Memory B cell (primary cell): ENCODE measurements at regions not wholly inside any gene's neighbourhood (a gene's known extent, or its start where the extent isn't known, plus 50 kb on each side); places are given as distances from the start of the nearest gene placed in this dataset.

Source experiments
- ATAC-seq: fragments of 150-1000 bp; cut with Tn5 transposase; 2 replicates; pipeline ENCODE4 v1.10.0; 2021; ENCODE audit warnings: low read depth, mild to moderate bottlenecking, moderate library complexity
- DNase-seq, 2 donors: peaks; one replicate each; pipeline ENCODE4 v3.0.0; 2022; ENCODE audit warnings: low spot score in 2 of 2
- H3K27ac Mint-ChIP-seq: one replicate; pipeline ENCODE4 v1.8.0; 2022; ENCODE audit warnings: mild to moderate bottlenecking, moderate library complexity, mixed read lengths
- H3K27me3 Mint-ChIP-seq: one replicate; pipeline ENCODE4 v1.8.0; 2022; ENCODE audit warnings: mixed read lengths
- H3K36me3 Mint-ChIP-seq: one replicate; pipeline ENCODE4 v1.8.0; 2022; ENCODE audit warnings: mild to moderate bottlenecking, mixed read lengths
- H3K4me1 Mint-ChIP-seq: one replicate; pipeline ENCODE4 v1.8.0; 2022; ENCODE audit warnings: mixed read lengths
- H3K4me3 Mint-ChIP-seq: one replicate; pipeline ENCODE4 v1.8.0; 2022; ENCODE audit warnings: mild to moderate bottlenecking, moderate library complexity, mixed read lengths
- H3K9me3 Mint-ChIP-seq: one replicate; pipeline ENCODE4 v1.8.0; 2022; ENCODE audit warnings: mixed read lengths

DNA sequence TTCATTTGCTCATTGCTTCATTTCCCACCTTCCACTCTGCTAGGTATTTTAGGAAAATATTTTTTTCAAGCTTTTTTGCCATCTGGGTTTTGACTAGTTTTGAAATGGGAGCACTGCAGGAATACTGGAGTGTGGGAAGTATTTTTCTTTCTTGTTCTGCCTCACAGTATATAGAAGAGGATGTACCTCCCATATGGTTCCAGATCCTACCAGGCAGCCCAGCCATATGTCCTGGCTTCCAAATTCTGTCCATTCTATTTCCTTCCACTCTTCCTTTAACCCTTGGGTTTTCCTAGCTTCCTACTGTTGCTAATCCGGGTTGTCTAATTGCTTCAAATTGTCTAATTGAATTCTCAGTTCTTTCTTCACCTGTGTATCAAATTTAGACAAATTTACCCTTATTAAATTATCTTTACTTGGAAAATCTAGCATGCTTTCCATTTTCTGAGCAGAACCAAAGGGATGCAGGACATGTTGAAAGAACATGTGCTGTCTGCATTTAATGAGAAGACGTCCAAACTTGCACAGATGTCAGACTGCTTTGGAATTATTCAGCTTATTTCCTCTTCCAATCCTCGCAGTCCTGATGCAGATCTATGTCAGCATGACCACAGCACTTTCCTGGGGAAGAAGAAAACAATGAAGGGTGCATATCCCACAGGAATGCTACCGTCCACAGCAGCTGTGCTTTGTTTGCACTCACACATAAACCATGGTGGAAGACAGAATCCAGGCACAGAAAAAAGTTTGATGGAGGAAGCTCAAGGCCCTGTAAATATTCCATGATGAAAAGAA is 1273.9 kb upstream of the MAP3K7 start:
- H3K27me3 Mint-ChIP-seq, result no peaks in the 10 kb centered on the region
- peaks cover 4% of the 10 kb centered on the region for H3K9me3 Mint-ChIP-seq
- H3K4me1 Mint-ChIP-seq, result no peaks in the 10 kb centered on the region
- no peak overlapping the region for H3K27ac Mint-ChIP-seq
- H3K4me3 Mint-ChIP-seq, result no peak overlapping the region
- no peaks in the 10 kb centered on the region for H3K36me3 Mint-ChIP-seq
- no peak for ATAC-seq
- DNase-seq, result no peak

- Mint-ChIP-seq H3K36me3 (no peaks in the 10 kb centered on the region), H3K9me3 (peaks cover 2% of the 10 kb centered on the region)
- no peak for ATAC-seq
These were observed 1265.4 kb upstream of the MAP3K7 start for GRCh38 chr6:91852252-91852651.

DNA sequence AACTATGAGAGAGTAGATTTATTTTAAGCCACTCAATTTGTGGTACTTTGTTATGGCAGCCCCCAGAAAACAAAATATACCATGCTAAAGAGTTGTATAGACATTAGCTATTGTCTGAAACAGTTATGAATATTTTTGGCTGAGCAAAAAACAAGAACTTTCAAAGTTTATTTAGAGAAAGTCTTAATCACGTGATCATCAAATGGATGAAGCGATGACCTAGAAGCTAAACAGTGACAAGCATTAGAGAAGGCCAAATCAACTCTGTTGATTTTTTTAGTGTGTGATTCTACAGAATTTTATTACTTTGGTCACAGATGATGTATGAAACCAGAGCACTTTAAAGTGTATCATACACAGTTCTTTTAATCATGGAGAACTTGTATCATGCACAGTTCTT is 1247.9 kb upstream of the MAP3K7 start:
- DNase-seq (no peak), ATAC-seq (no peak)
- H3K36me3 Mint-ChIP-seq, result no peaks in the 10 kb centered on the region
- no peak overlapping the region for H3K4me3 Mint-ChIP-seq
- no peaks in the 10 kb centered on the region for H3K27me3 Mint-ChIP-seq
- no peaks in the 10 kb centered on the region for H3K4me1 Mint-ChIP-seq
- H3K27ac Mint-ChIP-seq, result no peak overlapping the region
- H3K9me3 Mint-ChIP-seq, result peaks cover 2% of the 10 kb centered on the region

More at GRCh38 chr6:91852252-91852651, 1265.4 kb upstream of the MAP3K7 start:
- no peak for DNase-seq
- Mint-ChIP-seq H3K27me3 (no peaks in the 10 kb centered on the region), H3K4me3 (no peak overlapping the region), H3K27ac (no peak overlapping the region), H3K4me1 (no peaks in the 10 kb centered on the region)

- no peaks in the 10 kb centered on the region for H3K36me3 Mint-ChIP-seq
- H3K27me3 Mint-ChIP-seq, result no peaks in the 10 kb centered on the region
- H3K9me3 Mint-ChIP-seq, result peaks cover 2% of the 10 kb centered on the region
- no peak for DNase-seq
- H3K27ac Mint-ChIP-seq, result no peak overlapping the region
- no peak overlapping the region for H3K4me3 Mint-ChIP-seq
- no peak for ATAC-seq
- H3K4me1 Mint-ChIP-seq, result no peaks in the 10 kb centered on the region
These were observed 1240.3 kb upstream of the MAP3K7 start for GRCh38 chr6:91827151-91827550.

GRCh38 chr6:91826128-91826527 is 1239.3 kb upstream of the MAP3K7 start:
- Mint-ChIP-seq H3K4me3 (no peak overlapping the region), H3K4me1 (no peaks in the 10 kb centered on the region), H3K9me3 (peaks cover 3% of the 10 kb centered on the region), H3K27me3 (no peaks in the 10 kb centered on the region), H3K27ac (no peak overlapping the region), H3K36me3 (no peaks in the 10 kb centered on the region)
- ATAC-seq (no peak), DNase-seq (no peak)

DNA sequence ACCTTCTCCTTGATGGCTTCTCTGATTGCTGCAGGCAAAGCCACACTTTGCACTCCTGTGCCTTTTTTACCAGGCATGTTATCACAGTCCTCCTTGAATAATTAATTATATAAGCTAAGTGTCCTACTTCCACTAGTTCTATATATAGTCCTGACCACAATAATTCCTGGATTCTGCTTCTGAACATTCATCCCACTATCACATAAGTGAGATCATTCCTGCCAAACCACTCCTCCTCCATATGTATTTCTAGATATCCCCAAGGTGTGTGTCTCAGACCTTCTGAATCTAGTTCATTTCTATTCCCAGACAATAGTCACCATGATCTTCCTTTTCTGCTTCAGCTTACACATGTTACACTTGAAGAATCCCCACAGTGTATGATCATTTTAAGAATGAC is 1237.5 kb upstream of the MAP3K7 start:
- DNase-seq (no peak), ATAC-seq (no peak)
- Mint-ChIP-seq H3K27ac (no peak overlapping the region), H3K4me1 (no peaks in the 10 kb centered on the region), H3K36me3 (no peaks in the 10 kb centered on the region), H3K27me3 (no peaks in the 10 kb centered on the region), H3K4me3 (no peak overlapping the region), H3K9me3 (peaks cover 3% of the 10 kb centered on the region)

DNA sequence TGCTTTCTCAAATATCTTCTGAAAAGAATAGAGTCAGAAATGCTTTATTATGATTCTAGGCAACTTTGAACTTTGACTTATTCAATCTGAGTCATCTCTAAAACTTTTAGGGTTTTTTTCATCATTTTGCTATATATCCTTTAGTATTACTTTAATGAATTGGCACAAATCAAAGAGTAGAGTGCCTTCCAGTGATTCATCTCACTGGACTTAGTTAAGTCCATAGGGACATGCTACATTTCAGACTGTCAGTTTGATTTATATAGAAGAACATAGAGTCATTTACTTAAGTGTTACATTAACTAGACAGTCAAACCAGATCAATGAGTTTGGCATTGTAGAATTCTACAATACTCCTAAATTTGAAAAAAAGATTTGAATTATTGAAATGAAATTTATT is 1235.7 kb upstream of the MAP3K7 start:
- ATAC-seq (no peak), DNase-seq (no peak)
- H3K9me3 Mint-ChIP-seq, result peaks cover 3% of the 10 kb centered on the region
- H3K27ac Mint-ChIP-seq, result no peak overlapping the region
- no peaks in the 10 kb centered on the region for H3K4me1 Mint-ChIP-seq
- no peaks in the 10 kb centered on the region for H3K36me3 Mint-ChIP-seq
- no peaks in the 10 kb centered on the region for H3K27me3 Mint-ChIP-seq
- H3K4me3 Mint-ChIP-seq, result no peak overlapping the region

GRCh38 chr6:91816335-91816734 is 1229.5 kb upstream of the MAP3K7 start:
- Mint-ChIP-seq H3K27ac (no peak overlapping the region), H3K4me1 (no peaks in the 10 kb centered on the region), H3K9me3 (peaks cover 2% of the 10 kb centered on the region), H3K27me3 (no peaks in the 10 kb centered on the region), H3K4me3 (no peak overlapping the region), H3K36me3 (no peaks in the 10 kb centered on the region)
- DNase-seq (no peak), ATAC-seq (no peak)

DNA sequence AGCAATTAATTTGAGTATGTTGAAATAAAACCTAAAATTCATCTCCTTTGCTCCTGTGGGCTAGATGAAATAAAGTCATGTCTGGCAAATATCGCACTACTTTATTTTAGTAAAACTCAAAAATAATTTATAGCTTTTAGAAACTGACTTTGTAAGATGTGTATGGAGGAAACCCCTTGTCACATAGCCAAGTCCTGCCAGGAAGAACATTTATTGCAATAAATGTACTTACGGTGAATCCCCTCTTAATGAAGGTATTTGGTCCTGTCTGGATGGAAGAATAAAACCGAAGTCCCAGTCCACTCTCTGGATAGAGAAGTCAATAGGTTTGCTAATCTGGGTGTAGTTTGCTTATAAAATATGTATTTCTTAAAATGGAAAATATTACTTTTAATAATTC is 1226.8 kb upstream of the MAP3K7 start:
- DNase-seq (no peak), ATAC-seq (no peak)
- Mint-ChIP-seq H3K4me3 (no peak overlapping the region), H3K27me3 (no peaks in the 10 kb centered on the region), H3K27ac (no peak overlapping the region), H3K36me3 (no peaks in the 10 kb centered on the region), H3K4me1 (no peaks in the 10 kb centered on the region), H3K9me3 (peaks cover 2% of the 10 kb centered on the region)

DNA sequence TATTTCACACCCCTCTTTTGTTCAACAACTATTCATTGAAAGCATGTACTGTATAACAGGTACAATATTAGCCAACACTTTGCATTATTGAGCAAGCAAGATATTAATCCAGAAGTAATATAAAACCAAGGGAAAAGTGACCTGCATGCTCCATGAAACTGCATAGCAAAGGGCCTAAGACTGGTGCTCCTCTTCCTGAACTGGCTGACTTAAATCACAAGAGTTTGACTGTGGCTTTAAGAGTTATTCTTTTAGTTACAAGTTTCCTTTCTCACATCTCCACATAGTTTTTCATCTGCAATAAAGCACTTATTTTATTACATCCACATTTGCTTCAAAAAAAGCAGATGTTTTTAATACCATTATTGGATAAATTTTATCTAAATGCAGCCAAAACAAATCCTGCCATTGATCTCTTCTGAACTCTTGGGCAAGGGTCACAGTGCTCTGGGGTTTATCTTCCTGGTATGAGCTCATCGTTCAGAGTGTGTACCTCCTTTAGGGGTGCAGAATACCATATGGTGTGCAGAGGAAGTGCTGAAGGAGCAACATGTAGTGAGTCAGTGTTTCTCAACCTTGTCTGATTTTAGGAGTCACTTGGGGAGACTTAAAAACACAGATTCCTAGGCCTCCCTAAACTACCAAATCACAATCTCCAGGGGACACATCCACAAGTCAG is 1225.9 kb upstream of the MAP3K7 start:
- Mint-ChIP-seq H3K27ac (no peak overlapping the region), H3K4me3 (no peak overlapping the region), H3K36me3 (no peaks in the 10 kb centered on the region), H3K27me3 (no peaks in the 10 kb centered on the region), H3K4me1 (no peaks in the 10 kb centered on the region), H3K9me3 (peaks cover 2% of the 10 kb centered on the region)
- DNase-seq (no peak), ATAC-seq (no peak)

- no peak for ATAC-seq
- peaks cover 4% of the 10 kb centered on the region for H3K9me3 Mint-ChIP-seq
- no peak overlapping the region for H3K27ac Mint-ChIP-seq
- no peaks in the 10 kb centered on the region for H3K36me3 Mint-ChIP-seq
- DNase-seq, result no peak
- H3K27me3 Mint-ChIP-seq, result no peaks in the 10 kb centered on the region
- H3K4me3 Mint-ChIP-seq, result no peak overlapping the region
- H3K4me1 Mint-ChIP-seq, result no peaks in the 10 kb centered on the region
These were observed 1218.1 kb upstream of the MAP3K7 start for GRCh38 chr6:91804981-91805380.

DNA sequence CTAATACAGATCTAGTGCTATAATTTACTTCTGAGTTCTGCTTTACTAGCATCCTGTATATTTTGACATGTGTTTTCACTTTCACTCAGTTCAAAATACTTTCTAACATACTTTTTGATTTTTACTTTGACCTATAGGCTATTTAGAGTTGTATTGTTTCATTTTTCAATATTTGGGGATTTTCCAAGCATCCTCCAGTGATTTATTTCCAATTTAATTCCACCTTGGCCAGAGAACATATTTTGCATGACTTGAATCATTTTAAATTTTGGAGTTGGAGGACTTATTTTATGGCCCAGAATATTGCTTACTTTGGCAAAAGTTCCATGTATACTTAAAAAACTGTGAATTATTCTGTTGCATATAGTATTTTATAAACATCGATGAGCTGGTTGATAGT is 1215.6 kb upstream of the MAP3K7 start:
- Mint-ChIP-seq H3K9me3 (peaks cover 4% of the 10 kb centered on the region), H3K27me3 (no peaks in the 10 kb centered on the region), H3K4me3 (no peak overlapping the region), H3K36me3 (no peaks in the 10 kb centered on the region), H3K4me1 (no peaks in the 10 kb centered on the region), H3K27ac (no peak overlapping the region)
- no peak for ATAC-seq
- DNase-seq, result no peak

- Mint-ChIP-seq H3K27ac (no peak overlapping the region), H3K4me1 (no peaks in the 10 kb centered on the region), H3K27me3 (no peaks in the 10 kb centered on the region), H3K36me3 (no peaks in the 10 kb centered on the region), H3K4me3 (no peak overlapping the region), H3K9me3 (no peaks in the 10 kb centered on the region)
- no peak for DNase-seq
- ATAC-seq, result no peak
These were observed 1209.7 kb upstream of the MAP3K7 start for GRCh38 chr6:91796603-91797002.

DNA sequence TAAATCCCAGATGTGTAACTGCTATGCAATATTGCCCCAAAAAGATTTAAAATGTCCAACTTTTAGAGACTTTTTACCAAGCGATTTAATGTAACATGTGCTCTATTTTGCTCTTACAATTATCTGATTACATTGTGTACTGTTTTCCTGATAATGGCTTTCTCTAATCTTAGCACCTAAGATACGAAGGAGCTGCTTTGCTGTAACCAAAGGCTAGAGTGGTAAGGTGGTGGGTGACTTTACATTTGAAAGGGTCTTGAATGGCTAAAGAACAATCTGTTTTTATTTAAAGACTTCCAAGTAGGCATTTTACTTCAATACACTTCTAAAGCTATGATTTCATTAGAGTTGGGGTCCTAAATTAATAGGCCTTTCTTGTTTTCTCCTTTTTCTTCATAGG is 1201.6 kb upstream of the MAP3K7 start:
- Mint-ChIP-seq H3K9me3 (peaks cover 5% of the 10 kb centered on the region), H3K4me3 (no peak overlapping the region), H3K27ac (no peak overlapping the region), H3K4me1 (no peaks in the 10 kb centered on the region), H3K36me3 (no peaks in the 10 kb centered on the region), H3K27me3 (no peaks in the 10 kb centered on the region)
- DNase-seq (no peak), ATAC-seq (no peak)
